HEK293 (cell line): ENCODE measurements at regions not wholly inside any gene's neighbourhood (a gene's known extent, or its start where the extent isn't known, plus 50 kb on each side); places are given as distances from the start of the nearest gene placed in this dataset.

Experiments
- CTCF ChIA-PET: fragments of 350-600 bp; formaldehyde crosslinking; extraction: SDS; loops from one replicate; lab custom pipeline; 2021; ENCODE audit warnings: antibody characterized with exemption; lab: Yijun Ruan, JAX
- POLR2A ChIA-PET: fragments of 300-600 bp; formaldehyde crosslinking; extraction: SDS; loops from one replicate; lab custom pipeline; 2020; ENCODE audit warnings: antibody characterized with exemption, inconsistent platforms; lab: Yijun Ruan, JAX
- H3K27ac ChIP-seq: fragments of 200-500 bp; sonication (Bioruptor generic); 2 replicates; pipeline ENCODE4 v1.5.1; 2014; ENCODE audit warnings: low read depth, low read length, control low read depth, inconsistent platforms; ENCODE audit errors: extremely low read depth
- H3K36me3 ChIP-seq, 2 experiments: fragments of 200-500 bp in 1 of 2; sonication (Bioruptor generic) in 1 of 2; 1 replicate in 1 of 2; 2 replicates in 1 of 2; pipeline ENCODE4 v1.5.1; 2014 to 2017; ENCODE audit warnings: inconsistent platforms in 2 of 2, low read length in 2 of 2; ENCODE audit not compliant: control insufficient read depth in 2 of 2, insufficient read depth in 1 of 2
- H3K4me1 ChIP-seq: fragments of 200-500 bp; sonication (Bioruptor generic); 2 replicates; pipeline ENCODE4 v1.5.1; 2014; ENCODE audit warnings: mild to moderate bottlenecking, low read length, inconsistent platforms; ENCODE audit not compliant: control insufficient read depth, insufficient read depth
- H3K4me3 ChIP-seq: 2 replicates; pipeline ENCODE4 v1.5.1; 2011; ENCODE audit warnings: low read depth, mild to moderate bottlenecking, control low read depth, low read length, moderate library complexity
- H3K9me3 ChIP-seq: fragments of 200-500 bp; sonication (Bioruptor generic); 2 replicates; pipeline ENCODE4 v1.5.1; 2014; ENCODE audit warnings: low read depth, low read length, inconsistent platforms; ENCODE audit not compliant: control insufficient read depth, insufficient read depth
- HOXA7 ChIP-seq: sonication (generic); formaldehyde crosslinking; IDR thresholded peaks from 2 replicates; pipeline ENCODE4 v1.8.1; 2022; ENCODE audit warnings: missing genetic modification reagents, borderline replicate concordance
- ZBTB7A ChIP-seq: fragments of 450-650 bp; formaldehyde crosslinking; IDR thresholded peaks from 2 replicates; pipeline ENCODE4 v1.5.1; 2016; ENCODE audit warnings: low read depth, missing biosample characterization, missing genetic modification characterization
- ZFP41 ChIP-seq: fragments of 450-650 bp; formaldehyde crosslinking; IDR thresholded peaks from 2 replicates; pipeline ENCODE4 v1.5.1; 2016; ENCODE audit warnings: missing biosample characterization, missing genetic modification characterization, borderline replicate concordance
- ZNF211 ChIP-seq: fragments of 450-650 bp; formaldehyde crosslinking; IDR thresholded peaks from 2 replicates; pipeline ENCODE4 v1.5.1; 2016; ENCODE audit warnings: low read depth, missing biosample characterization, missing genetic modification characterization
- ZNF266 ChIP-seq: fragments of 450-650 bp; formaldehyde crosslinking; IDR thresholded peaks from 2 replicates; pipeline ENCODE4 v1.5.1; 2016; ENCODE audit warnings: missing biosample characterization, missing genetic modification characterization, low read depth
- ZNF473 ChIP-seq: fragments of 450-650 bp; formaldehyde crosslinking; IDR thresholded peaks from 2 replicates; pipeline ENCODE4 v1.5.1; 2017; ENCODE audit warnings: missing biosample characterization, missing genetic modification characterization
- ZNF555 ChIP-seq: fragments of 450-650 bp; formaldehyde crosslinking; conservative IDR thresholded peaks from 2 replicates; pipeline ENCODE4 v1.5.1; 2017; ENCODE audit warnings: missing biosample characterization, mild to moderate bottlenecking, missing genetic modification characterization, inconsistent platforms
- ZNF596 ChIP-seq: fragments of 450-650 bp; IDR thresholded peaks from 2 replicates; pipeline ENCODE4 v1.5.0; 2018; ENCODE audit warnings: missing biosample characterization, mild to moderate bottlenecking, missing genetic modification characterization, moderate library complexity
- ZNF626 ChIP-seq: fragments of 450-650 bp; sonication (Bioruptor Pico); formaldehyde crosslinking; IDR thresholded peaks from 2 replicates; pipeline ENCODE4 v1.5.1; 2018; ENCODE audit warnings: missing biosample characterization, missing genetic modification characterization, inconsistent platforms
- ZNF670 ChIP-seq: fragments of 450-650 bp; formaldehyde crosslinking; IDR thresholded peaks from 2 replicates; pipeline ENCODE4 v1.5.1; 2016; ENCODE audit warnings: missing biosample characterization, missing genetic modification characterization, low read depth
- ZNF777 ChIP-seq: fragments of 450-650 bp; formaldehyde crosslinking; IDR thresholded peaks from 2 replicates; pipeline ENCODE4 v1.5.1; 2017; ENCODE audit warnings: missing biosample characterization, missing genetic modification characterization, borderline replicate concordance
- TF ChIP-seq, protein P1 (sequence below): fragments of 450-650 bp; formaldehyde crosslinking; IDR thresholded peaks from 2 replicates; pipeline ENCODE4 v1.5.1; 2016; ENCODE audit warnings: missing biosample characterization, missing genetic modification characterization
- TF ChIP-seq, protein P2 (sequence below): fragments of 450-650 bp; formaldehyde crosslinking; IDR thresholded peaks from 2 replicates; pipeline ENCODE4 v1.5.1; 2017; ENCODE audit warnings: missing biosample characterization, missing genetic modification characterization
- TF ChIP-seq, protein P3 (sequence below): fragments of 450-650 bp; formaldehyde crosslinking; IDR thresholded peaks from 2 replicates; pipeline ENCODE4 v1.5.1; 2016; ENCODE audit warnings: missing biosample characterization, missing genetic modification characterization
- TF ChIP-seq, protein P4 (sequence below): fragments of 450-650 bp; formaldehyde crosslinking; IDR thresholded peaks from 2 replicates; pipeline ENCODE4 v1.5.1; 2016; ENCODE audit warnings: missing biosample characterization, missing genetic modification characterization
- TF ChIP-seq, protein P5 (sequence below): fragments of 450-650 bp; formaldehyde crosslinking; IDR thresholded peaks from 2 replicates; pipeline ENCODE4 v1.5.1; 2016; ENCODE audit warnings: missing biosample characterization, missing genetic modification characterization
- TF ChIP-seq, protein P6 (sequence below): fragments of 450-650 bp; formaldehyde crosslinking; conservative IDR thresholded peaks from 2 replicates; pipeline ENCODE4 v1.5.1; 2016; ENCODE audit warnings: low read depth, missing biosample characterization, missing genetic modification characterization
- TF ChIP-seq, protein P7 (sequence below): fragments of 450-650 bp; formaldehyde crosslinking; IDR thresholded peaks from 2 replicates; pipeline ENCODE4 v1.5.1; 2017; ENCODE audit warnings: missing biosample characterization, missing genetic modification characterization

DNA sequence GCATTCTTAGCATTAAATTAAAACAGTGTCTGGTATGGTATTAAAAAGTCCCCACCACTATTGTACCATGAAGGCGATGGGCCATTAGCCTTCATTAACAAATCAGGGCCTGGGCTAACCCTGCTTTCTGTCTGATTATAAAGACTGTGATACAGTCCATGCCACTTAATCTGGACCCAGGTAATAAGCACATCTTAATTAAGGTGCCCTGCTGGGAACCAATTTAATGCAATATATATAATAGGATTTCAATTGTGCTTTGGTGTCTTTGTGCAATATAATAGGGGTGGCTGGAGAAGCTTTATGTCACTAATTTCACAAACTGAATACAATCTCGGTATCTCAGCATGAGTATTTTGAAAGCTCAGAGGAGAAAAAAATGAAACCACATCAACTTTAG, 64.4 kb upstream of the CDH8 start:
- ChIA-PET POLR2A (no interaction called here), CTCF (no interaction called here)
- Histone ChIP-seq H3K27ac (no peak overlapping the region), H3K4me3 (no peak overlapping the region), H3K9me3 (no peaks in the 10 kb centered on the region), H3K36me3 (no peaks in the 10 kb centered on the region), H3K4me1 (no peaks in the 10 kb centered on the region)
- TF ChIP-seq, protein P1, sequence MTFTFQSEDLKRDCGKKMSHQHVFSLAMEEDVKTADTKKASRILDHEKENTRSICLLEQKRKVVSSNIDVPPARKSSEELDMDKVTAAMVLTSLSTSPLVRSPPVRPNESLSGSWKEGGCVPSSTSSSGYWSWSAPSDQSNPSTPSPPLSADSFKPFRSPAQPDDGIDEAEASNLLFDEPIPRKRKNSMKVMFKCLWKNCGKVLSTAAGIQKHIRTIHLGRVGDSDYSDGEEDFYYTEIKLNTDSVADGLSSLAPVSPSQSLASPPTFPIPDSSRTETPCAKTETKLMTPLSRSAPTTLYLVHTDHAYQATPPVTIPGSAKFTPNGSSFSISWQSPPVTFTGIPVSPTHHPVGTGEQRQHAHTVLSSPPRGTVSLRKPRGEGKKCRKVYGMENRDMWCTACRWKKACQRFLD (tag by site-specific recombination): no peak
- TF ChIP-seq ZNF670 (tag by site-specific recombination) (no peak), ZNF555 (tag by site-specific recombination) (no peak), ZBTB7A (tag by site-specific recombination) (no peak), ZNF266 (tag by site-specific recombination) (no peak), ZNF777 (tag by site-specific recombination) (no peak), ZNF473 (tag by site-specific recombination) (no peak), ZNF626 (tag by site-specific recombination) (no peak)
- TF ChIP-seq, protein P2, sequence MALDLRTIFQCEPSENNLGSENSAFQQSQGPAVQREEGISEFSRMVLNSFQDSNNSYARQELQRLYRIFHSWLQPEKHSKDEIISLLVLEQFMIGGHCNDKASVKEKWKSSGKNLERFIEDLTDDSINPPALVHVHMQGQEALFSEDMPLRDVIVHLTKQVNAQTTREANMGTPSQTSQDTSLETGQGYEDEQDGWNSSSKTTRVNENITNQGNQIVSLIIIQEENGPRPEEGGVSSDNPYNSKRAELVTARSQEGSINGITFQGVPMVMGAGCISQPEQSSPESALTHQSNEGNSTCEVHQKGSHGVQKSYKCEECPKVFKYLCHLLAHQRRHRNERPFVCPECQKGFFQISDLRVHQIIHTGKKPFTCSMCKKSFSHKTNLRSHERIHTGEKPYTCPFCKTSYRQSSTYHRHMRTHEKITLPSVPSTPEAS (tag by site-specific recombination): no peak
- TF ChIP-seq, protein P3, sequence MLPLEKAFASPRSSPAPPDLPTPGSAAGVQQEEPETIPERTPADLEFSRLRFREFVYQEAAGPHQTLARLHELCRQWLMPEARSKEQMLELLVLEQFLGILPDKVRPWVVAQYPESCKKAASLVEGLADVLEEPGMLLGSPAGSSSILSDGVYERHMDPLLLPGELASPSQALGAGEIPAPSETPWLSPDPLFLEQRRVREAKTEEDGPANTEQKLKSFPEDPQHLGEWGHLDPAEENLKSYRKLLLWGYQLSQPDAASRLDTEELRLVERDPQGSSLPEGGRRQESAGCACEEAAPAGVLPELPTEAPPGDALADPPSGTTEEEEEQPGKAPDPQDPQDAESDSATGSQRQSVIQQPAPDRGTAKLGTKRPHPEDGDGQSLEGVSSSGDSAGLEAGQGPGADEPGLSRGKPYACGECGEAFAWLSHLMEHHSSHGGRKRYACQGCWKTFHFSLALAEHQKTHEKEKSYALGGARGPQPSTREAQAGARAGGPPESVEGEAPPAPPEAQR (tag by site-specific recombination): no peak

DNA sequence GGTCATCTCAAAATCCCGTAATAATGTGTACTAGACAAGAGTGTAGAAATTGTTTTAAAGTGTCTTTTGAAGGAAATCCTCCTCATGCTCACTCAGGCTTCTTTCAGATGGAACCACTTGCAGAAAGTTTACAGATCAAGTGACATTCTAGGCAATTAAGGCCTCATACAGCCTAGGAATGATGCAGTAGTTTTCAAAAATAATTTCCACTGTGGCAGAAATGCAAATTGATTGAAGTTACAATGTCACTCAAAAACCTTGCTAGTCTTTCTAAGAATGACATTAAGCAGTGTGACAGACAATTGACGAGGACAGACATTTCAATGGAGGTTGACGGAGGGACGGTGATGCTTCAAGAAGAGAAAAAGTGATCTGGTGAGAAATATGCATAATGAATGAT, 53.5 kb upstream of the CDH8 start:
- CTCF ChIA-PET: no interaction called here
- POLR2A ChIA-PET: no interaction called here
- no peak overlapping the region for H3K27ac ChIP-seq
- H3K9me3 ChIP-seq: no peaks in the 10 kb centered on the region
- no peak overlapping the region for H3K4me3 ChIP-seq
- no peaks in the 10 kb centered on the region for H3K36me3 ChIP-seq
- no peaks in the 10 kb centered on the region for H3K4me1 ChIP-seq
- TF ChIP-seq, protein P4, sequence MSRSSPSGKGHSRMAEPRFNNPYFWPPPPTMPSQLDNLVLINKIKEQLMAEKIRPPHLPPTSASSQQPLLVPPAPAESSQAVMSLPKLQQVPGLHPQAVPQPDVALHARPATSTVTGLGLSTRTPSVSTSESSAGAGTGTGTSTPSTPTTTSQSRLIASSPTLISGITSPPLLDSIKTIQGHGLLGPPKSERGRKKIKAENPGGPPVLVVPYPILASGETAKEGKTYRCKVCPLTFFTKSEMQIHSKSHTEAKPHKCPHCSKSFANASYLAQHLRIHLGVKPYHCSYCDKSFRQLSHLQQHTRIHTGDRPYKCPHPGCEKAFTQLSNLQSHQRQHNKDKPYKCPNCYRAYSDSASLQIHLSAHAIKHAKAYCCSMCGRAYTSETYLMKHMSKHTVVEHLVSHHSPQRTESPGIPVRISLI (tag by site-specific recombination): no peak
- TF ChIP-seq, protein P5, sequence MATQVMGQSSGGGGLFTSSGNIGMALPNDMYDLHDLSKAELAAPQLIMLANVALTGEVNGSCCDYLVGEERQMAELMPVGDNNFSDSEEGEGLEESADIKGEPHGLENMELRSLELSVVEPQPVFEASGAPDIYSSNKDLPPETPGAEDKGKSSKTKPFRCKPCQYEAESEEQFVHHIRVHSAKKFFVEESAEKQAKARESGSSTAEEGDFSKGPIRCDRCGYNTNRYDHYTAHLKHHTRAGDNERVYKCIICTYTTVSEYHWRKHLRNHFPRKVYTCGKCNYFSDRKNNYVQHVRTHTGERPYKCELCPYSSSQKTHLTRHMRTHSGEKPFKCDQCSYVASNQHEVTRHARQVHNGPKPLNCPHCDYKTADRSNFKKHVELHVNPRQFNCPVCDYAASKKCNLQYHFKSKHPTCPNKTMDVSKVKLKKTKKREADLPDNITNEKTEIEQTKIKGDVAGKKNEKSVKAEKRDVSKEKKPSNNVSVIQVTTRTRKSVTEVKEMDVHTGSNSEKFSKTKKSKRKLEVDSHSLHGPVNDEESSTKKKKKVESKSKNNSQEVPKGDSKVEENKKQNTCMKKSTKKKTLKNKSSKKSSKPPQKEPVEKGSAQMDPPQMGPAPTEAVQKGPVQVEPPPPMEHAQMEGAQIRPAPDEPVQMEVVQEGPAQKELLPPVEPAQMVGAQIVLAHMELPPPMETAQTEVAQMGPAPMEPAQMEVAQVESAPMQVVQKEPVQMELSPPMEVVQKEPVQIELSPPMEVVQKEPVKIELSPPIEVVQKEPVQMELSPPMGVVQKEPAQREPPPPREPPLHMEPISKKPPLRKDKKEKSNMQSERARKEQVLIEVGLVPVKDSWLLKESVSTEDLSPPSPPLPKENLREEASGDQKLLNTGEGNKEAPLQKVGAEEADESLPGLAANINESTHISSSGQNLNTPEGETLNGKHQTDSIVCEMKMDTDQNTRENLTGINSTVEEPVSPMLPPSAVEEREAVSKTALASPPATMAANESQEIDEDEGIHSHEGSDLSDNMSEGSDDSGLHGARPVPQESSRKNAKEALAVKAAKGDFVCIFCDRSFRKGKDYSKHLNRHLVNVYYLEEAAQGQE (tag by site-specific recombination): no peak
- no peak for TF ChIP-seq ZNF596
- no peak for TF ChIP-seq ZFP41
- TF ChIP-seq, protein P6, sequence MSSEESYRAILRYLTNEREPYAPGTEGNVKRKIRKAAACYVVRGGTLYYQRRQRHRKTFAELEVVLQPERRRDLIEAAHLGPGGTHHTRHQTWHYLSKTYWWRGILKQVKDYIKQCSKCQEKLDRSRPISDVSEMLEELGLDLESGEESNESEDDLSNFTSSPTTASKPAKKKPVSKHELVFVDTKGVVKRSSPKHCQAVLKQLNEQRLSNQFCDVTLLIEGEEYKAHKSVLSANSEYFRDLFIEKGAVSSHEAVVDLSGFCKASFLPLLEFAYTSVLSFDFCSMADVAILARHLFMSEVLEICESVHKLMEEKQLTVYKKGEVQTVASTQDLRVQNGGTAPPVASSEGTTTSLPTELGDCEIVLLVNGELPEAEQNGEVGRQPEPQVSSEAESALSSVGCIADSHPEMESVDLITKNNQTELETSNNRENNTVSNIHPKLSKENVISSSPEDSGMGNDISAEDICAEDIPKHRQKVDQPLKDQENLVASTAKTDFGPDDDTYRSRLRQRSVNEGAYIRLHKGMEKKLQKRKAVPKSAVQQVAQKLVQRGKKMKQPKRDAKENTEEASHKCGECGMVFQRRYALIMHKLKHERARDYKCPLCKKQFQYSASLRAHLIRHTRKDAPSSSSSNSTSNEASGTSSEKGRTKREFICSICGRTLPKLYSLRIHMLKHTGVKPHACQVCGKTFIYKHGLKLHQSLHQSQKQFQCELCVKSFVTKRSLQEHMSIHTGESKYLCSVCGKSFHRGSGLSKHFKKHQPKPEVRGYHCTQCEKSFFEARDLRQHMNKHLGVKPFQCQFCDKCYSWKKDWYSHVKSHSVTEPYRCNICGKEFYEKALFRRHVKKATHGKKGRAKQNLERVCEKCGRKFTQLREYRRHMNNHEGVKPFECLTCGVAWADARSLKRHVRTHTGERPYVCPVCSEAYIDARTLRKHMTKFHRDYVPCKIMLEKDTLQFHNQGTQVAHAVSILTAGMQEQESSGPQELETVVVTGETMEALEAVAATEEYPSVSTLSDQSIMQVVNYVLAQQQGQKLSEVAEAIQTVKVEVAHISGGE (tag by site-specific recombination): no peak
- TF ChIP-seq, protein P7, sequence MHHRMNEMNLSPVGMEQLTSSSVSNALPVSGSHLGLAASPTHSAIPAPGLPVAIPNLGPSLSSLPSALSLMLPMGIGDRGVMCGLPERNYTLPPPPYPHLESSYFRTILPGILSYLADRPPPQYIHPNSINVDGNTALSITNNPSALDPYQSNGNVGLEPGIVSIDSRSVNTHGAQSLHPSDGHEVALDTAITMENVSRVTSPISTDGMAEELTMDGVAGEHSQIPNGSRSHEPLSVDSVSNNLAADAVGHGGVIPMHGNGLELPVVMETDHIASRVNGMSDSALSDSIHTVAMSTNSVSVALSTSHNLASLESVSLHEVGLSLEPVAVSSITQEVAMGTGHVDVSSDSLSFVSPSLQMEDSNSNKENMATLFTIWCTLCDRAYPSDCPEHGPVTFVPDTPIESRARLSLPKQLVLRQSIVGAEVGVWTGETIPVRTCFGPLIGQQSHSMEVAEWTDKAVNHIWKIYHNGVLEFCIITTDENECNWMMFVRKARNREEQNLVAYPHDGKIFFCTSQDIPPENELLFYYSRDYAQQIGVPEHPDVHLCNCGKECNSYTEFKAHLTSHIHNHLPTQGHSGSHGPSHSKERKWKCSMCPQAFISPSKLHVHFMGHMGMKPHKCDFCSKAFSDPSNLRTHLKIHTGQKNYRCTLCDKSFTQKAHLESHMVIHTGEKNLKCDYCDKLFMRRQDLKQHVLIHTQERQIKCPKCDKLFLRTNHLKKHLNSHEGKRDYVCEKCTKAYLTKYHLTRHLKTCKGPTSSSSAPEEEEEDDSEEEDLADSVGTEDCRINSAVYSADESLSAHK (tag by site-specific recombination): no peak
- TF ChIP-seq ZNF211 (tag by site-specific recombination): no peak
- TF ChIP-seq, protein P2 (tag by site-specific recombination): no peak
- TF ChIP-seq HOXA7: no peak
